GM19455 (cell line): ENCODE measurements at regions not wholly inside any gene's neighbourhood (a gene's known extent, or its start where the extent isn't known, plus 50 kb on each side); places are given as distances from the start of the nearest gene placed in this dataset.
"Not testable (repeated sequence)": the region's sequence is repeated elsewhere in the genome, so short reads cannot be mapped to it uniquely, and the experiment has no call there.

Source experiments
- ATAC-seq: cut with Tn5 transposase; IDR thresholded peaks from one replicate; pipeline ENCODE4 v1.9.1; 2021; ENCODE audit not compliant: unreplicated experiment

DNA sequence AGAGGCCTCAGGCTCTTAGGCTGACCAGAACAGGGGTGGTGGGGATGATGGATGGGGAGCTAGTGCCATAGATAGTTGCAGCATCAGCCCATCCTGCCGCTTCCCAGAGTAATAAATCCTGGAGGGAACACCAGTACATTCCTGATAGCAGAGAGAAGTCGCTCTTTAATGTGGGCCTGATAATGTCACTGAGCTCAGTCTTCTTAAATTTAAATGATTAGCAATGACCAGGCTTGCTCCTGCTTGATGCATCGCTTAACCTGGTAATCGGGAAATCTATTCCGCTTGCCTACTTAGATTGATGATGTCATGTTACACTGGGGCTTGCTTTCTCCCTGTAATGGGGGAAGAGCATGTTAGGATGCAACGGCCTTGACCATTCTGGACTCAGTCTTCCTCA lies 218.6 kb upstream of the PLXNA2 start:
- ATAC-seq: no peak

DNA sequence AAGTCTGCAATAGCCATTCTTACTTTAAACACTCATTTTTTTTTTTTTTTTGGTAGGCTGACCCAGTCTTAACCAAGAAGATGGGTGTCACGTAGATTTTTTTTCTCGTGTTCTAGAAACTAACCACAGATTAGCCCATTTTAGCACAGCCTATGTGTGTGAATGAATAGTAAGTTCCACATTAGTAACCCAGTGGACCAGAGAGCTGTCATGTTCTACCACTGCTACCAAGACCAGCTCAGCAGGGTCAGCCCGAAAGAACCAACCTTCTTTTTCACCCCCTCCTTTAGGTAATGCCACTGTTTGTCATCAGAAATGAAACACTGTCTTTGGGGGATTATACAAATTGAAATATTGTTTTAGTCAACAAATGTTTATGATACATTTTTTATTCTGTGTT lies 221.1 kb upstream of the PLXNA2 start:
- ATAC-seq: no peak

DNA sequence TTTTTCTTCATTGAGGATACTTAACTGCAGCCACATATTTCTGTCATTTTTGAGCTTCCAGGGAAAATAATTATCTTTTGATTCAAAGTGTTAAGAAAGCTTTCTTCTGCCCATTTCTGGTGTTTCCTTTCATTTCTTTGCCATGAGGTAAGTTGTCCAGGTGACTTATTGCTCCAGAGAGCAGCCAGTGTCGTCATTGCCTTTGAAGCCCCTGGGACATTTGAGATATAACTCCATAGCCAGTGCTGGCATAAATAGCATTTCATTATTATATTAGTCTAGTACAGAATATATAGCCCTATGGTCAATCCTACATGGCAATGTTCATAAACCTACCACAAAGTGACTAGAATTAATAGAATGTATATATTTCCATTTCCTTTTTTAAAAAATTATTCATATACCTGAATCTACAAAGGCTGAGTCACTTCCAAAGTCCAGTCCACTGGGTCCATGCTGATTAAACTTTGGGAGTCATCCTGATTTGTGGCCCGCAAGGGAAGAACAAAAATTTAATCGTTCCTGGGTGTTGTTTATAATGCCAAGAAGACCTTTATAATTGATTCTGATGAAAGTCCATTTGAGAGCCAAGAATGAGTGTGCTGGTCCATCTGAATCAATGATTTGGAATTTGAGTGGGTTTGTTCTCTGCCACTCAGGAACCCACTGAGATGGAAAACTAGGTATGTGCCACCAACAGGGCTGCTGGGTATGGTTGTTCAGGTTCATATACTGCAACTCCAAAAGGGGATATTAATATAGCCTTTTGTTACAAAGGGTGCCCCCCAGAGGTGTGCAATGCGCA lies 221.8 kb upstream of the PLXNA2 start:
- no peak for ATAC-seq

DNA sequence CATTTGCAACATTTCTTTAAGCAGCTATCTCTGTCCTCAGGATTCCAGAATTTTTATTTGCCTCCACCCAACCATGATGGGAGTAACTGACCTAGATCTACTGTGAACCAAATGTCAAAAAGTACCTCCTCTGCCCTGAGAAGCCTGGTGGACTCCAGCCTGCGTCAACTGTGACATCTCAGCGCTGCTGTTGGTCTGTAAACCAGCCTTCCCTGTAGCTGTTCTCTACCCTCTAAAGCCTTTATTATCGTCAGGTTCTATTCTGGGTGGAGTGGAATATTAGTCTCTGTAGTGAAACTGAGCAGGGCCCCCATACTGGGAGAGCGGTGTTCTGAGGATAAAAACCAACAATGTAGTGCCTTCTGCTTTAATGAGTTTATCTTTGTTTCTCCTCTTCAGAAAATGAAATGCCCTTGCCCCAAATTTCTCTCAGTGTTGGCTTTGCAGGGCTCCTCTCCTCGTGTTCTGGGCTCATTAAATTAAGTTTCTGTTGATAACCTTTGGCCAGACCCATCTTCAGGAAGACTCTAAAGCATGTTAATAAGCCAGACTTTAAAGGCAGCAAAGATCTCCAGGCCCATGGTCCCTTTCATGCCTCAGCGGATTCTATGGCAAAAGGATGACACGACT lies 223.1 kb upstream of the PLXNA2 start:
- no peak for ATAC-seq

DNA sequence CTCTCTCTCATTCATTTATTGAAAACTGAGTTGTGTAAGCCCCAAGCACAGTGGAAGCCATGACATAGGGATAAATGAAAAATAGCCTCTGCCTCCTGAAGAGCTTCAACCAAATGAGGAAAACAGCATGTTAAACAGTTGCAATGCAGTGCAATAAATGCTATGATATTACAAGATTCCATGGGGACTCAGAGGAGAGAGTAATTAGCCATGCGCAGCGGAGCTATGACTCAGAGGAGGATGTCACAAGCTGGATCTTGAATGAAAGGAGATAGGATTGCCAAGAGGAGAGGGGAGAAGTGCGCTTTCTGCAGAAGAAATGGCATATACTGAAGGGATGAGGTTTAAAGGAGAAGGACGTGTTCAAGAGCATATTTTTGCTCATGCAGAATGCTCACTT lies 231.3 kb upstream of the PLXNA2 start:
- no peak for ATAC-seq

DNA sequence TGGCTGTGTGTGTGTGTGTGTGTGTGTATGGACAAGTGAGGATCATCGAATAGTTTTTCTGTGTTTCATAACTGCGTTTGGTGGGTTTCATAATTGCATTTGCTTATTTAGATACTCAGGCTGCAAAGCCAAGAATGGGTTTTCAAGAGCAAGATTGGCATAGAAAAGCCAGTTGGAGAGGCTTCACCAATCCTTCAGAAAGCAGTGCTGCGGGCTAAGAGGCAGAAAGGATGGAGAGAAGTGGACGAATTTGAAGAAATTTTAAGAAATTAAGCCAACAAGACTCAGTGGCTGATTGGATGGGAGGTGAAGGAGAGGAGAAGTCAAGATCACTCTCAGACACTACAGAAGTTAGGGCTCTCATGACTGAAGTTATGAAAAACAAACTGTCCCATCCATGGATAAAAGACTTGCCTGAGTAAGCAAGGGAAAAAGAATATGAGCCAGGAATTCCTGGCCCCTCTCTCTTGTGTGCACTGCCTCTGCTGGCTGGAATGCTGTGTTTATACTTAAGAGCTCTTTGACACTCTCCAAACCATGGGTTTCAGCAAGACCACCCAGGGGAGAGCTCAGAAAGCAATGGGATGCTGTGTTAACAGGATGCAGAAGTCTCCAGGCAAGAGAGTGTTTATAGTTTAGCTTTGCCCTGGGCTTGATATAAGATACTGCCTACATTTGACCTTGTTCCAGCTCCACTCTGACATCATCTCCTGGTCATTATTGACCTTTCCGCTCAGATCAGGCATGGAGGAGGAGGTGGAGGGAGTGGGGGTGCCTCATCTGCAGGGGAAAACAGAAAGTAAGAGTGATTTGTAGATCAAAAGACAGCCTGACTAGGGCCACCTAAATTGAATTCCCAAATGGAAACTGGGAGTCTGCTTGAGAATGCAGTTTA lies 232.0 kb upstream of the PLXNA2 start:
- ATAC-seq: no peak

DNA sequence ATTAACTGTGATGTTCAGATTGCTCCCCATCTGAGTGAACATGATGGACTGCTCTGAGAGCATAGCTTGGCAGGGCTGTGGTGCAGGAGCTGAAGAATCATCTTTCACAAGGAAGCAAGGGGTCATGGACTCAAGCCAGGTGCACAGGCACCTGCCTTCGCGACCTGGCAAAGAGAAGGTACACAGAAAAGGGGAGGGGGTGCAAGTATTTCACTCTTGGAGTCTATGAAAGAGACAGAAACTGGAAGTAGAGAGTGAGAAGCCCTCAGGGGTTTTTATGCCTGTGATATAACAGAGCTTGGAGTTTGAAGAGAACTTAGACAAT lies 232.6 kb upstream of the PLXNA2 start:
- ATAC-seq: no peak

DNA sequence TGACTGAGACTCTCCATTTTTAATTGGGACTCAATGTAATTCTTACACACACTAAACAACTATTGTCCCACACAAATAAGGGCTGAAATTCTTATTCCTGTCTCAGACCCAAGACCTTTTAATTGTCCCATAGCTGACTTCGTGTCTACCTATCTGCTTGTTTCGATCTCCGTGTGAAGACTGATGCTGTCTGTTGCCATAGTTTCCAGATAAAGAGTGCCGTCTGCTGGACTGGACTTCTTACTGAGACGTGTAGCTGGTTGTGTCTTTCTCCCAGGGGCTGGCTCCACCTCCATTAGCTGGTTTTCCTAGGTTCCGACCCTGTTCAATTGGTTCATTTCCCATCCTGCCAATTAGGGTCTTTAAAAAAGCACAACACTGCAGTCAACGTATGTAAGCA lies 235.3 kb upstream of the PLXNA2 start:
- ATAC-seq: no peak

DNA sequence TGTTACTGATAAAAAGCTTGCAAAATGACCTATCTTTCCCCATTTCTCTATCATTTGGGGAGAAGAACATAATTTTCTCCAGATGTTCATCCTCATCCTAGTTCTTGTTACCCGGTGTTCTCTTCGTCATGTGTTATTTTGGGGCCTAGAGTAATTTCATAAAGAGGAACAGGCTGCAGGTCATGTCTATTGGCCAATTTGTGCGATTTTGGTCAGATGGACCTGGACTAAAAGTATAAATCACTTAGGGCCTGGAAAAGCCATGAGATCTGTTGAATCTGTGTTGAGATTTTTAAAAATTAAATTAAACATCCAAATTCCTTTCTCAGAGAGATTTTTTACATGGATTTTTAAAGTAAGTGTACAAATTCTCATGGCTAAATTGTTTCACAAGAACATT lies 241.3 kb upstream of the PLXNA2 start:
- ATAC-seq: no peak

DNA sequence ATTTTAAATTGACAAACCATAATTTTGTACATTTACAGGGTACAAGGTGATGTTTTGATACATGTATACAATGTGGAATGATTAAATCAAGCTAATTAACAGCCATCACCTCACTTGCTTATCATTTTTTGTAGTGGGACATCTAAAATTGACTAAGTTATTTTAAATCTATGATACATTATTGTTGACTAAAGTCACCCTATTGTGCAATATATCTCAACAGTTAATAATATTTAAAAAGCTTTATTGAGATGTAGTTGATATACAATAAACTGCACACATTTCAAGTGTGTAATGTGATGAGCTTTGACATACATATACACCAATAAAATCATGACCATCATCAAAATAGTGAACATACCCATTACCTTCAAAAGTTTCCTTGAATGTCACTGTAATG lies 242.5 kb upstream of the PLXNA2 start:
- ATAC-seq: no peak

DNA sequence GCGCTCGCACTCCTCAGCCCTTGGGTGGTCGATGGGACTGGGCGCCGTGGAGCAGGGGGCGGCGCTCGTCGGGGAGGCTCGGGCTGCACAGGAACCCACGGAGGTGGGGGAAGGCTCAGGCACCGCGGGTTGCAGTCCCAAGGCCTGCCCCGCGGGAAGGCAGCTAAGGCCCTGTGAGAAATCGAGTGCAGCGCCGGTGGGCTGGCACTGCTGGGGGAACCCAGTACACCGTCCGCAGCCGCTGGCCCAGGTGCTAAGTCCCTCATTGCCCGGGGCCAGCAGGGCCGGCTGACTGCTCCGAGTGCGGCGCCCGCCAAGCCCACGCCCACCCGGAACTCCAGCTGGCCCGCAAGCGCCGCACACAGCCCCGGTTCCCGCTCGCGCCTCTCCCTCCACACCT lies 244.2 kb upstream of the PLXNA2 start:
- ATAC-seq: not testable (repeated sequence)

DNA sequence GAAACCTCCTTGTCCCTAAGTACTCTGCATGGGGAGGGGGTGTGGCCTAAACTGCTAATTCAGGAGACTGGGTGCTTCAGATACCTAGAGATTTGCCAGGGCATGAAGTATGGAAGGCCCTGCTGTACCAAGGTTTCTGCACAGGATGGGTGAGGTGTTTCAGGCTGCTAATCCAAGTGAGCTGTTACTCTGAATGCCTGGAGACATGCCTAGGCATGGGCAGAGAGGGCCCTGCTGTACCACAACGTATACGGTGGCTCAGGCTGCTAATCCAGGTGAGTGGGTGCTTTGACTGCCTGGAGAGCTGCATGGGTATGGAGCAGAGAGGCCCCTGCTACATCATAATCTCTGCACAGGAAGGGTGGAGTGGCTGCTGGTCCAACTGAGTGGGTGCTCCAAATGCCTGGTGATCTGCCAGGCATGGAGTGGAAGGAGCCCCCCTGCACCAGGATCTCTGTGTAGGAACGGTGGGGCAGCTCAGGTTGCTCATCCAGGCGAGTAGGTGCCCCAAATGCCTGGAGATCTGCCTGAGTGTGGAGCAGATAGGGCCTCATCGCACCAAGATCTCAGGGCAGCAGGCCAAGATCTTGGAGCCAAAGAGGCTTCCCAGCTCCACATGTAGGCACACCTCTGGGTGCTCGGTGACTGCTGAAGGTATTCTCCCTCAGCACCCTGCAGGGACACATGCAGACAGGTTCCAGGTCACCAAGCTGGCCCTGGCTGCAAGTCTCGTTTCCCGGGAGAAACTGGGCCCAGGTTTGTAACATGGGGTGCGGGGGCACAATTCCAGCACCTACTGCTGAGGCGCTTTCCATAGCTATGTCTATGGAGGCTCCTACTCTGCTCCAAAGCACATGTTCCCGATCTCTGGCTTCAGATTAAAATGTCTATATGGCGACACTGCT lies 252.5 kb upstream of the PLXNA2 start:
- ATAC-seq: no peak

DNA sequence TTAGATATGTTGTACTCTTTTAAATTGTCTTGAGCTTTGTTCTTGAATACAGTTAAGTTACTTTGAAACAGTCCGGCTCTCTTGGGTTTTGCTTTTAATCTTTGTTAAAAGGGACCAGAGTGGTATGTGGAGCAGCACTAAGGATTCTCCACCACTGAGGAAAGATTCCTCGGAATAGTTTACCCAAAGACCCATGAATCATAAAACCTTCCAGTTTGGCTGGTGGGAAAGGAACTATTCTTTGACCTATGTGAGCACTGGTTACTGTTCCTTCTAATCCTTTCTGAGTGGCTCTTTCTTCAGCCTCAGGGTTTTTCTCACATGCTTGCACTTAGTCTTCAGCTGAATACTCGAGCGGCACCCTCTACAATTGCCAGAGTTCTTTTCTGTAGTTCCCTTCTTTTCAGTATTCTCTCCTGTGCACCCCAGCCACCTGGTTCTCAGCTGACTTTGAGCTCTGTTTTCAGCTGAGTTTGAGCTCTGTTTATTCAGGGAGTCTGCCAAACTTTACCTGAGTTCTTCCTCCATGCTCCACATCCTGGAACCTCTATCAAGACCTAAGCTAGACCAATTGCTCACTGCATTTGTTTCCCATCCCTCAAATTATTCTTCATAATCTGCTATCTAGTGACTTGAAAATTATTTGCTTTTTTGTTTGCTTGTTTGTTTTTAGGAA lies 253.8 kb upstream of the PLXNA2 start:
- no peak for ATAC-seq

DNA sequence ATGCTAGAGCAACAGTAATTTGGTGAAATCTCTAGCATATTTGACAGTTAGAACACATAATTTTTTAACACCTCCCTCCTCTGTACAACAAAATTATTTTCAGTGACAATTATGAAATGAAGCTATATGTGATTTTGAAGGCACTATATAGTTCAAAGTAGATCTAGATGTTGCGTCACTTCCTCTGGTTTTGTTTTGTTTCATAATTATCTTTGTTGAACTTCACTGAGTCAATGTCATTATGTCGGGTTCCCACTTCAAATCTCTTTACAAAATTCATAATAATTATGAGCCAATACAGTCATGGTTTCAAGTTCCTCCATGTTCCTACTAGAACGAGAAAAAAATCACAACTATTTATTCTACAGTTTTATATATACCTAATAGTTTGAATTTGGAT lies 254.8 kb upstream of the PLXNA2 start:
- no peak for ATAC-seq

DNA sequence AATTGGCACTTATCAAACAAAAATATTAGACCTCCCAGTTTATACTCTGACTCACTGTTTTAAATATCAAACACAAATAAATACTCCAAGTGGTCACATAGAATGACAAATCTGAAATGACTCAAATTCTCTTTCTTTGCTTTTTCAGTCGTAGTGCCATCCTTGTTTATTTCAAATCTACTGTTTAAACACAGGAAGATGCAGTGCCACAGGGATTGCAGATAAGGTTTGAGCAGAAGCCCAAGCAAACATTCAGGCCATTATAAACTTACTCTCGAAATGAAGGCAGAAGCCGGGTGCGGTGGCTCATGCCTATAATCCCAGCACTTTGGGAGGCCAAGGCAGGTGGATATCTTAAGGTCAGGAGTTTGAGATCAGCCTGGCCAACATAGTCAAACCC lies 255.4 kb upstream of the PLXNA2 start:
- ATAC-seq: no peak

DNA sequence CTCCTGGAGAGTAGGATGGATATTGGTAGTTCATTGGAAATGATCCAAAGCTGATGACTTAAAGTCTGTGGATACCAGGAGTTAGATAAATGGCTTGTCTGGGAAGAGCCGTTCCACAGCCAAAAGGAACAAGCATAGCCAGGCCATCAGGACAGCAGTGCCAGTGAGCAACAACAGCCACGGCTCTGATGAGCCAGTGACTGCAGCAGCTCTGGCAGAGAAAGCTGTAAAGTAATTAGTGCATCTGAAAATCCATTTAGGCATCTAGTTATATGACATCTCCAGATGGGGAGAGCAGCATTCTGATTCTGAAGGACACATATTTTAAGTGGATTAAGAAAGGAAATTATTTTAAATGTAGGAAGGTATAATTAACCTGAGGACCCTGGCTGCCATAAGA lies 256.2 kb upstream of the PLXNA2 start:
- ATAC-seq: no peak

DNA sequence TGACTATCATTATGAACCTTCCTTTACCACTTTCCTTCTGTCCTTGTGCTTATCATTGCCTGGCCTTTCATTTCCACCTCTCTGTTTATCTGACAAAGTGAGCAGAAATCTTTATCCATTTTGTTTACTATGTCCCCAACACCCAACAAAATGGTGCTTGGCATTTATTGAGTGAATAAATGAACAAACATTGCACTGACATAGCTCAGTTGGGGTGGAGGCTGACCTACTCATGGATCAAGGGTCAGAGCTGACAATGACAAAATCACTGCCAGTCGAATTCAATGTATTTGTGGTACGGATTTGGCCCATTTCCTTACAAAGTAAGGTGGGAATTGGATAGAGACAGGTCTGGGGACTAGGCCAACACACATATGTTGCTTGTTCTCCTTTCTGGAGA lies 257.4 kb upstream of the PLXNA2 start:
- ATAC-seq: no peak

DNA sequence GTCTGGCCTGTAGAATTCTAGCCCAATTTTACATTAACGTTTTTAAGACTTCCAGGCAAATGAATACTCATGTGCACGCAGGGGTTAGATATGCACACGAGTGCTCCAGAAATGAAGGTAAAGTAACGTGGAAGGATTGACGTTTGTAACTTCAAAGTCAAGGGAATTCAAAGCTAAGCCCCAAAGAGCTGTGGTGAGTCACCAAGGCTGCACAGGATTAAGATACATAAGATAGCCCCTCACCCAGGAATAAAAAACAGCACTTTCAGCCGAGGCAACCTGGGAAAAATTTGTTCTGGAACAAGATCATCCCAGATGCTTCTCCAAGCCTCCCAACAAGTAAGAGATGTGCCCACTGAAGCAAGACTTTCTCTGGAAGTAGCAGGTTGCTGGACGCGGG lies 259.6 kb upstream of the PLXNA2 start:
- no peak for ATAC-seq

DNA sequence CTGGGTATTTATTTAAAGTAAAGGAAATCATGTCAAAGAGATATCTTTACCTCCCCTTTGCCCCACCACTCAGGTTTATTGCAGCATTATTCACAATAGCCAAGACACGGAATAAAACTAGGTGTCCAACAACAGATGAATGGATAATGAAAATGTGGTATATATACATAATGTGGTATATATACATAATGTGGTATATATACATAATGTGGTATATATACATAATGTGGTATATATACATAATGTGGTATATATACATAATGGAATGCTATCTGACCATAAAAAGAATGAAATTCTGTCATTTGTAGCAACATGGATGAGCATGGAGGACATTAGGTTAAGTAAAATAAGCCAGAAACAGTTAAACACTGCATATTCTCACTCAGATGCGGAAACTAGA lies 262.6 kb upstream of the PLXNA2 start:
- no peak for ATAC-seq

DNA sequence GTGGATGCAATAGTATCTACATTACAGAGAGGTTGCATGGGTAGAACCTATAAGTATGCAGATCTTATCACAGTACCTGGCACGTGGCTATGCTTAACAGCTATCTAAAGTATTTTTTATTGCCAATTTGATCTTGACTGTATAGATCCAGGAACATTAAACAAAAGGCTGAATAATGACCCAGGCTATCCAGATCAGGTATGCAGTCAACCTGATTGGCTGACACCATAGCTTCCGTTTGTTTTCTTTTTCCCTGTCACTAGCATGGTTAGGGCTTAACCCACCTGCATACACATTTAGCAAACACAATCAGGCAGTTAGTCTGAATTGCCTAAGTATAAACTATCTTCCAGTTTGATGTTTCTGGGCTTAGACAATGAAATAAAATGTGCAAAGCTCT lies 264.9 kb upstream of the PLXNA2 start:
- ATAC-seq: no peak
